ENCODE measurements at regions not wholly inside any gene's neighbourhood (a gene's known extent, or its start where the extent isn't known, plus 50 kb on each side); places are given as distances from the start of the nearest gene placed in this dataset.

DNA sequence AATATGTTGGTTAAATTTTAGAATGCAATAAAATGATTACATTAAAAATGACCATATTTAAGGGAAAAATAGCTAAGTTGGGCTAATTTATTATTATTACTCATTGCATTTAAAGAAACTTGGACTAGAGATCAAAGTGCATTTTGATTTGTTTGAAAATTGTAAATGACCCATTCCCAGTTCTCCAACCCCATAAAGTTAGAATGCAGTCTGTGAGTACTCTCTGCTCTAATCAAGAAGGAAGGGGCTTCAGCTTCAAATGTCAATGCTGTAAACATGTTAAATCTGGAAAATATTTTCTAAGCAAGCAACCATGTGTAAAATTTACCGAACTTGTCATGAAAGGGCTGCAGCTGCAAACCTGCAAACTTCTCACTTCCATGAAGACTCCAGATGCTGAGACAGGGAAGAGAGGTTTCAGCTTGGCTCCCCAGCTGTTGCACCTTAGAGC lies 232.7 kb downstream of the TTLL7 start:
- TF ChIP-seq, protein P1, sequence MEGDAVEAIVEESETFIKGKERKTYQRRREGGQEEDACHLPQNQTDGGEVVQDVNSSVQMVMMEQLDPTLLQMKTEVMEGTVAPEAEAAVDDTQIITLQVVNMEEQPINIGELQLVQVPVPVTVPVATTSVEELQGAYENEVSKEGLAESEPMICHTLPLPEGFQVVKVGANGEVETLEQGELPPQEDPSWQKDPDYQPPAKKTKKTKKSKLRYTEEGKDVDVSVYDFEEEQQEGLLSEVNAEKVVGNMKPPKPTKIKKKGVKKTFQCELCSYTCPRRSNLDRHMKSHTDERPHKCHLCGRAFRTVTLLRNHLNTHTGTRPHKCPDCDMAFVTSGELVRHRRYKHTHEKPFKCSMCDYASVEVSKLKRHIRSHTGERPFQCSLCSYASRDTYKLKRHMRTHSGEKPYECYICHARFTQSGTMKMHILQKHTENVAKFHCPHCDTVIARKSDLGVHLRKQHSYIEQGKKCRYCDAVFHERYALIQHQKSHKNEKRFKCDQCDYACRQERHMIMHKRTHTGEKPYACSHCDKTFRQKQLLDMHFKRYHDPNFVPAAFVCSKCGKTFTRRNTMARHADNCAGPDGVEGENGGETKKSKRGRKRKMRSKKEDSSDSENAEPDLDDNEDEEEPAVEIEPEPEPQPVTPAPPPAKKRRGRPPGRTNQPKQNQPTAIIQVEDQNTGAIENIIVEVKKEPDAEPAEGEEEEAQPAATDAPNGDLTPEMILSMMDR (IDR thresholded peaks at IDR 0.05): no peak
- no peak for TF ChIP-seq POLR2A (IDR thresholded peaks at IDR 0.05)

All from Peyer's patch (tissue), 4 donors.